ENCODE measurements at regions not wholly inside any gene's neighbourhood (a gene's known extent, or its start where the extent isn't known, plus 50 kb on each side); places are given as distances from the start of the nearest gene placed in this dataset.

DNA sequence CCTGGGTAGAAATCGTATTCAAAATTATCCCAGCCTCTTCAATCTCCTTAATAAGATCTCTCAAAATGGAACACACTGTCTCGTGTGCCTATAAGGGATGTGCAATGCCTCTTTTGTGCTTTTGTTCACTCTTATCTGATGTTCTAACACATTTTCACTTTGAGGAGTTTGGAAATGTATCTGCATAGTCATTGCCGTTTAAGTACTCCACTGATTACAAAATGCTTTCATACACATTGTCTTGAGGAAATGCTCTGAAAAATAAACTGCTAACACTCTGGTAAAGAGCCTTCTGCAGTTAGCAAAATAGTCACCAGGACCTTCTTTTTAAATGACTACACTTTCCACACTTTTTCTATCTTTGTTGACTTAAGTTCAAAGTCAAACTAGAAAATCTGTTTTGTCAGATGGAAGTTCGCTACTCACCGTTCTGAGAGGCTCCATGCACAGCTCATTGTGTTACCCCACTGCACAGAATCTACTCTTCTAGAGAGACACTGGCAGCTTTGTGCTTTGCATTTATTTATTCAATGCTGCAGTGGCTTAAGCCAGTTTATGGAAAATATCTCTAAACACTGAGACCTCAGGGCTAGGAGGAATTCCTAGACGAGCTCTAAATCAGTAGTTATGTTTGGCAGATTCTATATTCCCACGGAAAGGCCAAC, 159.0 kb downstream of the CHIC2 start:
- TF ChIP-seq, protein P1, sequence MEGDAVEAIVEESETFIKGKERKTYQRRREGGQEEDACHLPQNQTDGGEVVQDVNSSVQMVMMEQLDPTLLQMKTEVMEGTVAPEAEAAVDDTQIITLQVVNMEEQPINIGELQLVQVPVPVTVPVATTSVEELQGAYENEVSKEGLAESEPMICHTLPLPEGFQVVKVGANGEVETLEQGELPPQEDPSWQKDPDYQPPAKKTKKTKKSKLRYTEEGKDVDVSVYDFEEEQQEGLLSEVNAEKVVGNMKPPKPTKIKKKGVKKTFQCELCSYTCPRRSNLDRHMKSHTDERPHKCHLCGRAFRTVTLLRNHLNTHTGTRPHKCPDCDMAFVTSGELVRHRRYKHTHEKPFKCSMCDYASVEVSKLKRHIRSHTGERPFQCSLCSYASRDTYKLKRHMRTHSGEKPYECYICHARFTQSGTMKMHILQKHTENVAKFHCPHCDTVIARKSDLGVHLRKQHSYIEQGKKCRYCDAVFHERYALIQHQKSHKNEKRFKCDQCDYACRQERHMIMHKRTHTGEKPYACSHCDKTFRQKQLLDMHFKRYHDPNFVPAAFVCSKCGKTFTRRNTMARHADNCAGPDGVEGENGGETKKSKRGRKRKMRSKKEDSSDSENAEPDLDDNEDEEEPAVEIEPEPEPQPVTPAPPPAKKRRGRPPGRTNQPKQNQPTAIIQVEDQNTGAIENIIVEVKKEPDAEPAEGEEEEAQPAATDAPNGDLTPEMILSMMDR (conservative IDR thresholded peaks at IDR 0.05; ENCODE audit: low read depth, low read length) = no peak
- TF ChIP-seq EZH2 (IDR thresholded peaks at IDR 0.05; ENCODE audit: low read length, unreplicated experiment) (no peak), EZH2phosphoT487 (IDR thresholded peaks at IDR 0.05; ENCODE audit: borderline replicate concordance, low read length) (no peak)
